HG02623 (cell line): ENCODE measurements at regions not wholly inside any gene's neighbourhood (a gene's known extent, or its start where the extent isn't known, plus 50 kb on each side); places are given as distances from the start of the nearest gene placed in this dataset.

ENCODE experiments used
- ATAC-seq: cut with Tn5 transposase; IDR thresholded peaks from one replicate; pipeline ENCODE4 v1.9.1; 2021; ENCODE audit warnings: moderate library complexity; ENCODE audit not compliant: unreplicated experiment

GRCh38 chr6:132972254-132972653 is 157.9 kb downstream of the RPS12 start:
- no peak for ATAC-seq

- ATAC-seq, result no peak
These were observed 158.6 kb downstream of the RPS12 start for GRCh38 chr6:132972971-132973370.

GRCh38 chr6:132973514-132973993 is 159.2 kb downstream of the RPS12 start:
- ATAC-seq, result no peak

GRCh38 chr6:132974122-132974521 is 159.8 kb downstream of the RPS12 start:
- ATAC-seq, result no peak

- ATAC-seq, result no peak
These were observed 163.0 kb downstream of the RPS12 start for GRCh38 chr6:132977413-132977812.

GRCh38 chr6:132978685-132979084 is 164.3 kb downstream of the RPS12 start:
- ATAC-seq, result no peak

GRCh38 chr6:132993738-132994137 is 179.4 kb downstream of the RPS12 start:
- no peak for ATAC-seq

GRCh38 chr6:132995009-132995408 is 180.6 kb downstream of the RPS12 start:
- no peak for ATAC-seq

- no peak for ATAC-seq
These were observed 181.1 kb downstream of the RPS12 start for GRCh38 chr6:132995432-132995831.

GRCh38 chr6:132998418-132998817 is 184.0 kb downstream of the RPS12 start:
- no peak for ATAC-seq

- no peak for ATAC-seq
These were observed 186.7 kb downstream of the RPS12 start for GRCh38 chr6:133001040-133001565.

- ATAC-seq, result no peak
These were observed 190.0 kb downstream of the RPS12 start for GRCh38 chr6:133004304-133004884.

GRCh38 chr6:133012774-133013173 is 198.4 kb downstream of the RPS12 start:
- ATAC-seq, result no peak

- ATAC-seq, result no peak
These were observed 202.3 kb downstream of the RPS12 start for GRCh38 chr6:133016631-133017030.

GRCh38 chr6:133017581-133017980 is 203.2 kb downstream of the RPS12 start:
- no peak for ATAC-seq

GRCh38 chr6:133026705-133027104 is 212.3 kb downstream of the RPS12 start:
- no peak for ATAC-seq

GRCh38 chr6:133033263-133033662 is 207.9 kb upstream of the EYA4 start:
- no peak for ATAC-seq

GRCh38 chr6:133034509-133035206 is 206.5 kb upstream of the EYA4 start:
- ATAC-seq, result no peak

GRCh38 chr6:133040094-133040802 is 200.9 kb upstream of the EYA4 start:
- no peak for ATAC-seq

- no peak for ATAC-seq
These were observed 200.2 kb upstream of the EYA4 start for GRCh38 chr6:133040803-133041419.

GRCh38 chr6:133042550-133043120 is 198.5 kb upstream of the EYA4 start:
- ATAC-seq, result no peak
